IMR-90 (cell line): ENCODE measurements at regions not wholly inside any gene's neighbourhood (a gene's known extent, or its start where the extent isn't known, plus 50 kb on each side); places are given as distances from the start of the nearest gene placed in this dataset.

Source experiments
- ATAC-seq: fragments of 200-7000 bp; cut with Tn5 transposase; 2 replicates; pipeline ENCODE4 v1.9.1; 2020; ENCODE audit warnings: low read depth, mild to moderate bottlenecking, moderate library complexity
- BruUV-seq: library from RNA; stranded (reverse); fragments of 400-500 nt; replicated peaks from 2 replicates; lab custom pipeline; 2021; lab: Mats Ljungman, UMichigan
- CTCF ChIA-PET: fragments of 300-600 bp; formaldehyde crosslinking; extraction: SDS; loops from one replicate; lab custom pipeline; 2021; ENCODE audit warnings: antibody characterized with exemption; lab: Yijun Ruan, JAX
- POLR2A ChIA-PET: fragments of 300-600 bp; sonication (Branson Sonifier 250); formaldehyde crosslinking; loops from one replicate; lab custom pipeline; 2022; ENCODE audit warnings: antibody characterized with exemption; ENCODE audit not compliant: unreplicated experiment; lab: Charles Lee
- DNase-seq: peaks from one replicate; pipeline ENCODE4 v3.0.0; 2013
- H2AFZ ChIP-seq: replicated peaks from 2 replicates; pipeline ENCODE3; 2013; ENCODE audit warnings: low read length, mild to moderate bottlenecking; ENCODE audit not compliant: poor library complexity
- H2AK5ac ChIP-seq: 2 replicates; pipeline ENCODE4 v1.6.1; 2013; ENCODE audit warnings: low read depth, low read length, inconsistent platforms
- H2AK9ac ChIP-seq: replicated peaks from 2 replicates; pipeline ENCODE3; 2013; ENCODE audit warnings: mild to moderate bottlenecking, low read depth, low read length, moderate library complexity; ENCODE audit not compliant: poor library complexity
- H2BK120ac ChIP-seq: 2 replicates; pipeline ENCODE4 v1.6.1; 2013; ENCODE audit warnings: low read depth, low read length, inconsistent platforms
- H2BK15ac ChIP-seq: 3 replicates; pipeline ENCODE4 v1.6.1; 2013; ENCODE audit warnings: low read depth, low read length, inconsistent platforms
- H2BK20ac ChIP-seq: 2 replicates; pipeline ENCODE4 v1.6.1; 2013; ENCODE audit warnings: low read depth, mild to moderate bottlenecking, inconsistent platforms, low read length, moderate library complexity
- H2BK5ac ChIP-seq: 2 replicates; pipeline ENCODE4 v1.6.1; 2013; ENCODE audit warnings: mild to moderate bottlenecking, low read depth, low read length, inconsistent platforms; ENCODE audit not compliant: poor library complexity, severe bottlenecking
- H3K14ac ChIP-seq: replicated peaks from 2 replicates; pipeline ENCODE4 v1.6.1; 2013; ENCODE audit warnings: low read depth, low read length, inconsistent platforms
- H3K18ac ChIP-seq: 2 replicates; pipeline ENCODE4 v1.6.1; 2013; ENCODE audit warnings: low read depth, low read length, control low read depth
- H3K23ac ChIP-seq: 2 replicates; pipeline ENCODE4 v1.6.1; 2013; ENCODE audit warnings: low read depth, low read length, inconsistent platforms
- H3K27ac ChIP-seq: 2 replicates; pipeline ENCODE4 v1.5.1; 2013; ENCODE audit warnings: mild to moderate bottlenecking, control low read depth, low read length; ENCODE audit not compliant: insufficient read depth
- H3K27me3 ChIP-seq: 2 replicates; pipeline ENCODE4 v1.6.1; 2013; ENCODE audit warnings: low read length; ENCODE audit not compliant: control insufficient read depth, insufficient read depth
- H3K36me3 ChIP-seq: 2 replicates; pipeline ENCODE4 v1.6.1; 2013; ENCODE audit warnings: low read length, mixed read lengths; ENCODE audit not compliant: control insufficient read depth, insufficient read depth
- H3K4ac ChIP-seq: 2 replicates; pipeline ENCODE4 v1.6.1; 2013; ENCODE audit warnings: low read depth, low read length, inconsistent platforms
- H3K4me1 ChIP-seq: 2 replicates; pipeline ENCODE4 v1.6.1; 2013; ENCODE audit warnings: low read length, mixed read lengths; ENCODE audit not compliant: control insufficient read depth, insufficient read depth
- H3K4me2 ChIP-seq: 2 replicates; pipeline ENCODE4 v1.6.1; 2013; ENCODE audit warnings: low read depth, mild to moderate bottlenecking, control low read depth, low read length, moderate library complexity
- H3K4me3 ChIP-seq: 2 replicates; pipeline ENCODE4 v1.5.1; 2013; ENCODE audit warnings: low read depth, mild to moderate bottlenecking, control low read depth, low read length, moderate library complexity; ENCODE audit not compliant: insufficient read depth
- H3K56ac ChIP-seq: 2 replicates; pipeline ENCODE4 v1.6.1; 2013; ENCODE audit warnings: low read length, inconsistent platforms; ENCODE audit not compliant: insufficient read depth; ENCODE audit errors: extremely low read depth
- H3K79me1 ChIP-seq, 2 experiments: 2 replicates each; pipeline ENCODE4 v1.6.1; 2013; ENCODE audit warnings: low read length in 2 of 2, inconsistent platforms in 1 of 2, low read depth in 1 of 2
- H3K9ac ChIP-seq: 2 replicates; pipeline ENCODE4 v1.6.1; 2013; ENCODE audit warnings: low read depth, low read length, control low read depth
- H3K9me1 ChIP-seq: 2 replicates; pipeline ENCODE4 v1.6.1; 2013; ENCODE audit warnings: low read length, inconsistent platforms; ENCODE audit not compliant: insufficient read depth
- H3K9me3 ChIP-seq: 2 replicates; pipeline ENCODE4 v1.6.1; 2013; ENCODE audit warnings: low read length; ENCODE audit not compliant: control insufficient read depth, insufficient read depth
- H4K20me1 ChIP-seq: 2 replicates; pipeline ENCODE4 v1.6.1; 2013; ENCODE audit warnings: low read length, inconsistent platforms; ENCODE audit not compliant: insufficient read depth
- H4K5ac ChIP-seq: 2 replicates; pipeline ENCODE4 v1.6.1; 2013; ENCODE audit warnings: mild to moderate bottlenecking, low read depth, low read length, control low read depth
- H4K8ac ChIP-seq, 2 experiments: 2 replicates each; pipeline ENCODE4 v1.6.1; 2013; ENCODE audit warnings: low read depth in 2 of 2, low read length in 2 of 2, control low read depth in 1 of 2, inconsistent platforms in 1 of 2
- H4K91ac ChIP-seq: 2 replicates; pipeline ENCODE4 v1.6.1; 2013; ENCODE audit warnings: low read depth, low read length, inconsistent platforms; ENCODE audit not compliant: insufficient read depth
- BHLHE40 ChIP-seq: fragments of 150-350 bp; IDR thresholded peaks from 2 replicates; pipeline ENCODE4 v1.6.1; 2016; ENCODE audit warnings: mild to moderate bottlenecking, low read depth, low read length
- CHD1 ChIP-seq: IDR thresholded peaks from 2 replicates; pipeline ENCODE4 v1.6.1; 2012; ENCODE audit warnings: low read depth, low read length, improper control_type of control experiment
- FOS ChIP-seq: fragments of 150-350 bp; IDR thresholded peaks from 2 replicates; pipeline ENCODE4 v1.6.1; 2016; ENCODE audit warnings: low read depth, low read length
- MAZ ChIP-seq: IDR thresholded peaks from 2 replicates; pipeline ENCODE4 v1.6.1; 2012; ENCODE audit warnings: low read depth, mild to moderate bottlenecking, low read length, improper control_type of control experiment, moderate library complexity, borderline replicate concordance
- NFE2L2 ChIP-seq: fragments of 150-350 bp; IDR thresholded peaks from 2 replicates; pipeline ENCODE4 v1.6.1; 2016; ENCODE audit warnings: low read depth, mild to moderate bottlenecking, low read length
- POLR2A ChIP-seq: IDR thresholded peaks from 2 replicates; pipeline ENCODE4 v1.6.1; 2012; ENCODE audit warnings: mild to moderate bottlenecking, low read depth, low read length
- RAD21 ChIP-seq: IDR thresholded peaks from 2 replicates; pipeline ENCODE4 v1.6.1; 2012; ENCODE audit warnings: low read length, improper control_type of control experiment
- RCOR1 ChIP-seq: IDR thresholded peaks from 2 replicates; pipeline ENCODE4 v1.6.1; 2012; ENCODE audit warnings: mild to moderate bottlenecking, low read length, improper control_type of control experiment; ENCODE audit not compliant: insufficient replicate concordance
- RFX5 ChIP-seq: IDR thresholded peaks from 2 replicates; pipeline ENCODE4 v1.8.0; 2012; ENCODE audit warnings: low read depth, mild to moderate bottlenecking, low read length, moderate library complexity
- SMC3 ChIP-seq: fragments of 150-350 bp; IDR thresholded peaks from 2 replicates; pipeline ENCODE4 v1.6.1; 2016; ENCODE audit warnings: low read depth, mild to moderate bottlenecking, antibody characterized with exemption, low read length, moderate library complexity
- WGBS, 2 experiments: methylation state at CpG; one replicate each; pipeline versions ENCODE4 v1.1.5 to v1.1.7; 2013; ENCODE audit warnings: missing lambda C conversion rate in 2 of 2; ENCODE audit not compliant: insufficient read length in 1 of 2; ENCODE audit errors: extremely low coverage in 2 of 2; 5-methylcytosine and 5-hydroxymethylcytosine counted together
- dilution Hi-C: fragments of 300-500 bp; cut with HindIII; formaldehyde crosslinking; loops from one replicate; pipeline ENCODE4 v1.14.3; 2018; ENCODE audit warnings: low sequenced_read_pairs; ENCODE audit not compliant: unreplicated experiment
- in situ Hi-C: fragments of 300-500 bp; cut with MboI; formaldehyde crosslinking; loops from 3 replicates; pipeline ENCODE4 v1.14.3; 2019; ENCODE audit warnings: low sequenced_read_pairs, inconsistent platforms, mixed read lengths
- intact Hi-C: fragments of 100-400 bp; cut with micrococcal nuclease; formaldehyde crosslinking; loops from 2 replicates; pipeline ENCODE4 v1.10.0; 2022
- TF ChIP-seq, protein P1 (sequence below): conservative IDR thresholded peaks from 2 replicates; pipeline ENCODE4 v1.5.1; 2012; ENCODE audit warnings: mild to moderate bottlenecking, low read depth, low read length, improper control_type of control experiment
- TF ChIP-seq, protein P2 (sequence below): fragments of 150-350 bp; IDR thresholded peaks from 2 replicates; pipeline ENCODE4 v1.6.1; 2016; ENCODE audit warnings: low read depth, mild to moderate bottlenecking, low read length, moderate library complexity, borderline replicate concordance
- TF ChIP-seq, protein P3 (sequence below): fragments of 150-350 bp; IDR thresholded peaks from 2 replicates; pipeline ENCODE4 v1.6.1; 2017; ENCODE audit warnings: mild to moderate bottlenecking, antibody characterized with exemption, low read length, low read depth

DNA sequence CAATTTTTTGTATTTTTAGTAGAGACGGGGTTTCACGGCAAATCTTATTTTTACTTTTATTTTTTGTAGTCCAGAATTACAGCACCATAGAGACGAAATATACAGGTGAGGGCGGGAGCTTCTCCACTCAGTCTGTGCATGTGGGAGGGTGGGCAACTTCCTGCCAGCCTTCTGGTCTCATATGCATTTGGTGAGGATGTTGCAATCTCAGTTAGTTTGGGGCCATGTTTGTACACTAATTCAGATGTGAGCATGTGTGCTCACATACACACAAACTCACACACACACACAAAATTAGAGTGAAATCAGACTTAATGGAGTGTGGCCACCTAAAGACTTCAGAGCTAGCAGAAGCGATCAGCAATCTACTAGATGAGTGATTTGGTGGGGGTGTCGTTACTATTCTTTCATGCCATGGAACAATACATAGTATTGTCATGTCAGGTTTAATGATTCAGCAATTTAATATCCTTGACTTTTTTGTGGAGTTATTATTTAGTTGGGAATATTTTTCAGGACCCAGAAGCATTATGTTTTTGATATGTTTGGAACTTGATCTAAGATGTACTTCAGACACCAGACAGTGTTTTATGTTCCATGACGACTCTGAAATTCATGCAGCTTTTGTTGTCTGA is 78.0 kb upstream of the BMP2 start:
- no peaks in the 10 kb centered on the region for H3K9me1 ChIP-seq
- no peak overlapping the region for H2BK5ac ChIP-seq
- DNase-seq (no peak), ATAC-seq (no peak)
- TF ChIP-seq POLR2A (no peak), RFX5 (no peak), SMC3 (no peak), MAZ (no peak), FOS (no peak), NFE2L2 (no peak), BHLHE40 (no peak), RAD21 (no peak), RCOR1 (no peak), CHD1 (no peak)
- TF ChIP-seq, protein P1, sequence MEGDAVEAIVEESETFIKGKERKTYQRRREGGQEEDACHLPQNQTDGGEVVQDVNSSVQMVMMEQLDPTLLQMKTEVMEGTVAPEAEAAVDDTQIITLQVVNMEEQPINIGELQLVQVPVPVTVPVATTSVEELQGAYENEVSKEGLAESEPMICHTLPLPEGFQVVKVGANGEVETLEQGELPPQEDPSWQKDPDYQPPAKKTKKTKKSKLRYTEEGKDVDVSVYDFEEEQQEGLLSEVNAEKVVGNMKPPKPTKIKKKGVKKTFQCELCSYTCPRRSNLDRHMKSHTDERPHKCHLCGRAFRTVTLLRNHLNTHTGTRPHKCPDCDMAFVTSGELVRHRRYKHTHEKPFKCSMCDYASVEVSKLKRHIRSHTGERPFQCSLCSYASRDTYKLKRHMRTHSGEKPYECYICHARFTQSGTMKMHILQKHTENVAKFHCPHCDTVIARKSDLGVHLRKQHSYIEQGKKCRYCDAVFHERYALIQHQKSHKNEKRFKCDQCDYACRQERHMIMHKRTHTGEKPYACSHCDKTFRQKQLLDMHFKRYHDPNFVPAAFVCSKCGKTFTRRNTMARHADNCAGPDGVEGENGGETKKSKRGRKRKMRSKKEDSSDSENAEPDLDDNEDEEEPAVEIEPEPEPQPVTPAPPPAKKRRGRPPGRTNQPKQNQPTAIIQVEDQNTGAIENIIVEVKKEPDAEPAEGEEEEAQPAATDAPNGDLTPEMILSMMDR, result no peak
- TF ChIP-seq, protein P2, sequence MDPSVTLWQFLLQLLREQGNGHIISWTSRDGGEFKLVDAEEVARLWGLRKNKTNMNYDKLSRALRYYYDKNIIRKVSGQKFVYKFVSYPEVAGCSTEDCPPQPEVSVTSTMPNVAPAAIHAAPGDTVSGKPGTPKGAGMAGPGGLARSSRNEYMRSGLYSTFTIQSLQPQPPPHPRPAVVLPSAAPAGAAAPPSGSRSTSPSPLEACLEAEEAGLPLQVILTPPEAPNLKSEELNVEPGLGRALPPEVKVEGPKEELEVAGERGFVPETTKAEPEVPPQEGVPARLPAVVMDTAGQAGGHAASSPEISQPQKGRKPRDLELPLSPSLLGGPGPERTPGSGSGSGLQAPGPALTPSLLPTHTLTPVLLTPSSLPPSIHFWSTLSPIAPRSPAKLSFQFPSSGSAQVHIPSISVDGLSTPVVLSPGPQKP, result no peak
- TF ChIP-seq, protein P3, sequence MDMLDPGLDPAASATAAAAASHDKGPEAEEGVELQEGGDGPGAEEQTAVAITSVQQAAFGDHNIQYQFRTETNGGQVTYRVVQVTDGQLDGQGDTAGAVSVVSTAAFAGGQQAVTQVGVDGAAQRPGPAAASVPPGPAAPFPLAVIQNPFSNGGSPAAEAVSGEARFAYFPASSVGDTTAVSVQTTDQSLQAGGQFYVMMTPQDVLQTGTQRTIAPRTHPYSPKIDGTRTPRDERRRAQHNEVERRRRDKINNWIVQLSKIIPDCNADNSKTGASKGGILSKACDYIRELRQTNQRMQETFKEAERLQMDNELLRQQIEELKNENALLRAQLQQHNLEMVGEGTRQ, result no peak
- no peak overlapping the region for H2BK120ac ChIP-seq
- H4K5ac ChIP-seq, result no peak overlapping the region
- no peak overlapping the region for H2AK5ac ChIP-seq
- no peaks in the 10 kb centered on the region for H4K20me1 ChIP-seq
- no TSS peak for BruUV-seq
- no peak overlapping the region for H2AK9ac ChIP-seq
- no peaks in the 10 kb centered on the region for H3K9me3 ChIP-seq
- no peak overlapping the region for H3K14ac ChIP-seq
- no peak overlapping the region for H3K9ac ChIP-seq
- H3K4ac ChIP-seq, result no peak overlapping the region
- no peak overlapping the region for H3K56ac ChIP-seq
- H4K91ac ChIP-seq, result no peak overlapping the region
- H3K4me3 ChIP-seq, result no peak overlapping the region
- no peak overlapping the region for H3K27ac ChIP-seq
- intact Hi-C loops, result no loop called here
- H3K27me3 ChIP-seq, result peaks cover 2% of the 10 kb centered on the region
- in situ Hi-C loops, result no loop called here
- ChIA-PET CTCF (interaction anchor here (1.2 kb wide), 1 partner anchor 90 kb away, joined by 3 read pairs; no protein-coding TSS in a partner anchor), POLR2A (no interaction called here)
- H2AFZ ChIP-seq, result no peak overlapping the region
- no peak overlapping the region for H2BK15ac ChIP-seq
- H3K18ac ChIP-seq, result no peak overlapping the region
- H3K4me2 ChIP-seq, result no peak overlapping the region
- no peak overlapping the region for H2BK20ac ChIP-seq
- no peaks in the 10 kb centered on the region for H3K79me1 ChIP-seq
- no peak overlapping the region for H4K8ac ChIP-seq
- dilution Hi-C loops, result no loop called here
- H3K4me1 ChIP-seq, result no peaks in the 10 kb centered on the region
- H3K36me3 ChIP-seq, result no peaks in the 10 kb centered on the region
- H3K23ac ChIP-seq, result no peak overlapping the region
- no CpG with 5 or more reads among the region's 7 CpGs for WGBS, 2 experiments
